ENCODE measurements at regions not wholly inside any gene's neighbourhood (a gene's known extent, or its start where the extent isn't known, plus 50 kb on each side); places are given as distances from the start of the nearest gene placed in this dataset.

DNA sequence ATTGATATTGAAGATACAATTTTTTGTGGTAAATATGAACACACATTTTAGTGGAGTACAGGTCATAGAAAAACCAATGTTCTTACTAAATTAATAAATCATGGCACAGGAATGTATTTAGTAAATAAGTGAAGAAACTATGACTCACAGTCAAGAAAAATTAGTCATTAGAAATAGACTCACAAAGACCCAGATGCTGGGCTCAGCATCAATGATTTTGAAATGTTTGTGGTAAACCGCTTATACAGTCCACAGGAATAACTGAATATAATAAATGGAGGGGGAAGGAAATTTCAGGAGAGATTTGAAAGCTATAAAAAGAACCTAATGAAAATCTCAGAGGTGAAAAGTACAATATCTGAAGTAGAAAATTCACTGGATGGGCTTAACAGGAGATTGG, 138.3 kb upstream of the ADCY1 start:
- TF ChIP-seq, protein P1, sequence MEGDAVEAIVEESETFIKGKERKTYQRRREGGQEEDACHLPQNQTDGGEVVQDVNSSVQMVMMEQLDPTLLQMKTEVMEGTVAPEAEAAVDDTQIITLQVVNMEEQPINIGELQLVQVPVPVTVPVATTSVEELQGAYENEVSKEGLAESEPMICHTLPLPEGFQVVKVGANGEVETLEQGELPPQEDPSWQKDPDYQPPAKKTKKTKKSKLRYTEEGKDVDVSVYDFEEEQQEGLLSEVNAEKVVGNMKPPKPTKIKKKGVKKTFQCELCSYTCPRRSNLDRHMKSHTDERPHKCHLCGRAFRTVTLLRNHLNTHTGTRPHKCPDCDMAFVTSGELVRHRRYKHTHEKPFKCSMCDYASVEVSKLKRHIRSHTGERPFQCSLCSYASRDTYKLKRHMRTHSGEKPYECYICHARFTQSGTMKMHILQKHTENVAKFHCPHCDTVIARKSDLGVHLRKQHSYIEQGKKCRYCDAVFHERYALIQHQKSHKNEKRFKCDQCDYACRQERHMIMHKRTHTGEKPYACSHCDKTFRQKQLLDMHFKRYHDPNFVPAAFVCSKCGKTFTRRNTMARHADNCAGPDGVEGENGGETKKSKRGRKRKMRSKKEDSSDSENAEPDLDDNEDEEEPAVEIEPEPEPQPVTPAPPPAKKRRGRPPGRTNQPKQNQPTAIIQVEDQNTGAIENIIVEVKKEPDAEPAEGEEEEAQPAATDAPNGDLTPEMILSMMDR (conservative IDR thresholded peaks at IDR 0.05 in 1 of 2, IDR thresholded peaks at IDR 0.05 in 1 of 2; ENCODE audit: low read depth in 1 of 2, low read length in 2 of 2), result no peak
- no peak for TF ChIP-seq EZH2 (IDR thresholded peaks at IDR 0.05; ENCODE audit: low read length, missing control alignments)

Measured in fibroblast of lung (primary cell).